Vagina (tissue), 2 donors: ENCODE measurements at regions not wholly inside any gene's neighbourhood (a gene's known extent, or its start where the extent isn't known, plus 50 kb on each side); places are given as distances from the start of the nearest gene placed in this dataset.

Experiments
- CTCF ChIP-seq, 3 experiments: fragments of 450-650 bp in 2 of 3; fragments of 200-600 bp in 1 of 3; sonication (generic) in 1 of 3; IDR thresholded peaks; one replicate each; pipeline ENCODE4 v1.5.1; 2017 to 2019; ENCODE audit warnings: antibody characterized with exemption in 3 of 3, mild to moderate bottlenecking in 2 of 3, moderate library complexity in 2 of 3
- POLR2A ChIP-seq, 2 donors: fragments of 450-650 bp; IDR thresholded peaks; one replicate each; pipeline ENCODE4 v1.6.1; 2017; ENCODE audit warnings: antibody characterized with exemption in 2 of 2, mild to moderate bottlenecking in 2 of 2, moderate library complexity in 2 of 2
- POLR2AphosphoS5 ChIP-seq, 2 donors: sonication (generic); formaldehyde crosslinking; IDR thresholded peaks; one replicate each; pipeline ENCODE4 v1.9.0; 2017; ENCODE audit warnings: antibody characterized with exemption in 2 of 2, mild to moderate bottlenecking in 2 of 2, low read depth in 1 of 2; ENCODE audit not compliant: insufficient read depth in 1 of 2

GRCh38 chr6:18703546-18703945, 316.4 kb downstream of the RNF144B start:
- TF ChIP-seq POLR2A (IDR thresholded peaks at IDR 0.05) = no peak
- TF ChIP-seq CTCF (IDR thresholded peaks at IDR 0.05) = no peak
- no peak for TF ChIP-seq POLR2AphosphoS5 (IDR thresholded peaks at IDR 0.05; ENCODE audit: insufficient read depth in 1 of 2, low read depth in 1 of 2)
